K562 (cell line): ENCODE measurements at regions not wholly inside any gene's neighbourhood (a gene's known extent, or its start where the extent isn't known, plus 50 kb on each side); places are given as distances from the start of the nearest gene placed in this dataset.
"Not testable (repeated sequence)": the region's sequence is repeated elsewhere in the genome, so short reads cannot be mapped to it uniquely, and the experiment has no call there.

ENCODE experiments used
- CHD1 ChIP-seq: fragments of 200-600 bp; sonication (generic); IDR thresholded peaks from one replicate; pipeline ENCODE4 v1.6.1; 2012; ENCODE audit warnings: mild to moderate bottlenecking, moderate library complexity, low read length, inconsistent platforms
- CTCF ChIP-seq, 3 experiments: IDR thresholded peaks in 2 of 3; conservative IDR thresholded peaks in 1 of 3; 2 replicates each; pipeline ENCODE4 v1.5.1; 2011 to 2012; ENCODE audit warnings: low read length in 3 of 3, mild to moderate bottlenecking in 3 of 3, control low read depth in 2 of 3, improper control_type of control experiment in 1 of 3, inconsistent platforms in 1 of 3, low read depth in 1 of 3, mixed read lengths in 1 of 3, moderate library complexity in 1 of 3; ENCODE audit not compliant: insufficient read depth in 2 of 3
- GABPA ChIP-seq: fragments of 200-800 bp; sonication (Bioruptor generic); conservative IDR thresholded peaks from 2 replicates; pipeline ENCODE4 v1.6.1; 2016; ENCODE audit warnings: low read depth, missing genetic modification characterization, missing compliant biosample characterization
- HLTF ChIP-seq: fragments of 450-650 bp; IDR thresholded peaks from 2 replicates; pipeline ENCODE4 v1.6.1; 2016
- NRF1 ChIP-seq, 2 experiments: fragments of 450-650 bp; IDR thresholded peaks in 1 of 2; conservative IDR thresholded peaks in 1 of 2; 2 replicates each; pipeline ENCODE4 v1.6.1; 2014; ENCODE audit warnings: mild to moderate bottlenecking in 2 of 2
- PCBP1 ChIP-seq: fragments of 200-400 bp; formaldehyde crosslinking; IDR thresholded peaks from 2 replicates; pipeline ENCODE4 v1.6.1; 2018; ENCODE audit warnings: mild to moderate bottlenecking, low read depth, low read length; ENCODE audit not compliant: poor library complexity, severe bottlenecking
- PTTG1 ChIP-seq: fragments of 450-650 bp; IDR thresholded peaks from 2 replicates; pipeline ENCODE4 v1.6.1; 2016; ENCODE audit warnings: low read depth, mild to moderate bottlenecking, missing genetic modification characterization, missing compliant biosample characterization
- RAD21 ChIP-seq, 2 experiments: fragments of 250-450 bp in 1 of 2; fragments of 450-650 bp in 1 of 2; sonication (Bioruptor Pico) in 1 of 2; formaldehyde crosslinking in 1 of 2; IDR thresholded peaks in 1 of 2; conservative IDR thresholded peaks in 1 of 2; 2 replicates each; pipeline versions ENCODE4 v1.4.0 to v1.8.0; 2020 to 2022; ENCODE audit warnings: mild to moderate bottlenecking in 2 of 2, moderate library complexity in 1 of 2
- SIX5 ChIP-seq, 2 experiments: IDR thresholded peaks; 2 replicates each; pipeline ENCODE4 v1.6.1; 2011; ENCODE audit warnings: low read length in 2 of 2, borderline replicate concordance in 1 of 2, low read depth in 1 of 2, mild to moderate bottlenecking in 1 of 2, moderate library complexity in 1 of 2; ENCODE audit not compliant: insufficient read depth in 1 of 2
- SRF ChIP-seq, 2 experiments: fragments of 250-450, 450-650 bp in 1 of 2; sonication (Bioruptor Pico) in 1 of 2; sonication (generic) in 1 of 2; formaldehyde crosslinking; IDR thresholded peaks; 2 replicates each; pipeline versions ENCODE4 v1.5.0 to v1.5.1; 2020 to 2022; ENCODE audit warnings: mild to moderate bottlenecking in 1 of 2, missing genetic modification reagents in 1 of 2
- ZNF274 ChIP-seq: IDR thresholded peaks from 2 replicates; pipeline ENCODE4 v1.6.1; 2011; ENCODE audit warnings: low read depth, mild to moderate bottlenecking, low read length, moderate library complexity, borderline replicate concordance
- ZNF589 ChIP-seq: fragments of 200-800 bp; sonication (Bioruptor generic); IDR thresholded peaks from 2 replicates; pipeline ENCODE4 v1.6.1; 2016; ENCODE audit warnings: low read depth, missing genetic modification characterization, missing compliant biosample characterization
- TF ChIP-seq, protein P1 (sequence below): sonication (generic); formaldehyde crosslinking; IDR thresholded peaks from 2 replicates; pipeline ENCODE4 v1.5.0; 2020; ENCODE audit warnings: missing genetic modification reagents
- TF ChIP-seq, protein P2 (sequence below): fragments of 450-650 bp; IDR thresholded peaks from 2 replicates; pipeline ENCODE4 v1.6.1; 2017; ENCODE audit warnings: antibody characterized with exemption, mild to moderate bottlenecking

DNA sequence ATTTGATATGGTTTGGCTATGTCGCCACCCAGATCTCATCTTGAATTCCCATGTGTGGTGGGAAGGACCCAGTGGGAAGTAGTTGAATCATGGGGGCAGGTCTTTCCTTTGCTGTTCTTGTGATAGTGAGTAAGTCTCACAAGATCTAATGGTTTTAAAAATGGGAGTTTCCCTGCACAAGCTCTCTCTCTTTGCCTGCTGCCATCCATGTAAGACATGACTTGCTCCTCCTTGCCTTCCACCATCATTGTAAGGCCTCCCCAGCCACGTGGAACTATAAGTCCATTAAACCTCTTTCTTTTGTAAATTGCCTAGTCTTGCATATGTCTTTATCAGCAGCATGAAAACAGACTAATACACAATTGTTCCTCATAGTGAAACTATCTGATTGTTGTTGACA, 66.9 kb upstream of the FABP2 start:
- not testable (repeated sequence) for TF ChIP-seq SRF (CRISPR knock-in tag; IDR thresholded peaks at IDR 0.05); PCBP1; RAD21 (CRISPR knock-in tag; conservative IDR thresholded peaks at IDR 0.05 in 1 of 2, IDR thresholded peaks at IDR 0.05 in 1 of 2); ZNF274; ZNF589 (CRISPR knock-in tag); HLTF; SIX5 (IDR thresholded peaks at IDR 0.05; ENCODE audit: borderline replicate concordance in 1 of 2, insufficient read depth in 1 of 2, low read depth in 1 of 2, low read length in 2 of 2); GABPA; CHD1; NRF1 (conservative IDR thresholded peaks at IDR 0.05 in 1 of 2, IDR thresholded peaks at IDR 0.05 in 1 of 2); CTCF (IDR thresholded peaks at IDR 0.05 in 2 of 3, conservative IDR thresholded peaks at IDR 0.05 in 1 of 3; ENCODE audit: insufficient read depth in 2 of 3, low read depth in 1 of 3, low read length in 3 of 3); PTTG1
- TF ChIP-seq, protein P1, sequence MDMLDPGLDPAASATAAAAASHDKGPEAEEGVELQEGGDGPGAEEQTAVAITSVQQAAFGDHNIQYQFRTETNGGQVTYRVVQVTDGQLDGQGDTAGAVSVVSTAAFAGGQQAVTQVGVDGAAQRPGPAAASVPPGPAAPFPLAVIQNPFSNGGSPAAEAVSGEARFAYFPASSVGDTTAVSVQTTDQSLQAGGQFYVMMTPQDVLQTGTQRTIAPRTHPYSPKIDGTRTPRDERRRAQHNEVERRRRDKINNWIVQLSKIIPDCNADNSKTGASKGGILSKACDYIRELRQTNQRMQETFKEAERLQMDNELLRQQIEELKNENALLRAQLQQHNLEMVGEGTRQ, result not testable (repeated sequence)
- TF ChIP-seq, protein P2, sequence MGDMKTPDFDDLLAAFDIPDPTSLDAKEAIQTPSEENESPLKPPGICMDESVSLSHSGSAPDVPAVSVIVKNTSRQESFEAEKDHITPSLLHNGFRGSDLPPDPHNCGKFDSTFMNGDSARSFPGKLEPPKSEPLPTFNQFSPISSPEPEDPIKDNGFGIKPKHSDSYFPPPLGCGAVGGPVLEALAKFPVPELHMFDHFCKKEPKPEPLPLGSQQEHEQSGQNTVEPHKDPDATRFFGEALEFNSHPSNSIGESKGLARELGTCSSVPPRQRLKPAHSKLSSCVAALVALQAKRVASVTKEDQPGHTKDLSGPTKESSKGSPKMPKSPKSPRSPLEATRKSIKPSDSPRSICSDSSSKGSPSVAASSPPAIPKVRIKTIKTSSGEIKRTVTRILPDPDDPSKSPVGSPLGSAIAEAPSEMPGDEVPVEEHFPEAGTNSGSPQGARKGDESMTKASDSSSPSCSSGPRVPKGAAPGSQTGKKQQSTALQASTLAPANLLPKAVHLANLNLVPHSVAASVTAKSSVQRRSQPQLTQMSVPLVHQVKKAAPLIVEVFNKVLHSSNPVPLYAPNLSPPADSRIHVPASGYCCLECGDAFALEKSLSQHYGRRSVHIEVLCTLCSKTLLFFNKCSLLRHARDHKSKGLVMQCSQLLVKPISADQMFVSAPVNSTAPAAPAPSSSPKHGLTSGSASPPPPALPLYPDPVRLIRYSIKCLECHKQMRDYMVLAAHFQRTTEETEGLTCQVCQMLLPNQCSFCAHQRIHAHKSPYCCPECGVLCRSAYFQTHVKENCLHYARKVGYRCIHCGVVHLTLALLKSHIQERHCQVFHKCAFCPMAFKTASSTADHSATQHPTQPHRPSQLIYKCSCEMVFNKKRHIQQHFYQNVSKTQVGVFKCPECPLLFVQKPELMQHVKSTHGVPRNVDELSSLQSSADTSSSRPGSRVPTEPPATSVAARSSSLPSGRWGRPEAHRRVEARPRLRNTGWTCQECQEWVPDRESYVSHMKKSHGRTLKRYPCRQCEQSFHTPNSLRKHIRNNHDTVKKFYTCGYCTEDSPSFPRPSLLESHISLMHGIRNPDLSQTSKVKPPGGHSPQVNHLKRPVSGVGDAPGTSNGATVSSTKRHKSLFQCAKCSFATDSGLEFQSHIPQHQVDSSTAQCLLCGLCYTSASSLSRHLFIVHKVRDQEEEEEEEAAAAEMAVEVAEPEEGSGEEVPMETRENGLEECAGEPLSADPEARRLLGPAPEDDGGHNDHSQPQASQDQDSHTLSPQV, result not testable (repeated sequence)
